ENCODE measurements at regions not wholly inside any gene's neighbourhood (a gene's known extent, or its start where the extent isn't known, plus 50 kb on each side); places are given as distances from the start of the nearest gene placed in this dataset.
A peak's percentile ranks its signal among the peaks of the same experiment; 100 is the strongest.

- no peak overlapping the region for H2AFZ ChIP-seq (ENCODE audit: low read length)
- ChIA-PET CTCF (ENCODE audit: partially characterized antibody) (interaction anchor here (0.7 to 1.1 kb wide), 5 partner anchors 12 to 975 kb away, joined by 3 read pairs; no protein-coding TSS in a partner anchor), POLR2A (ENCODE audit: partially characterized antibody) (no interaction called here)
- no peak overlapping the region for H3K27ac ChIP-seq (ENCODE audit: low read depth, low read length)
- no peak overlapping the region for H2BK20ac ChIP-seq (ENCODE audit: low read length)
- WGBS, 2 experiments (ENCODE audit: extremely low coverage in 1 of 2, insufficient coverage in 1 of 2, insufficient read length in 1 of 2, insufficient replicate concordance in 2 of 2, low coverage in 1 of 2, low lambda C conversion rate in 2 of 2, missing lambda C conversion rate in 1 of 2): 84% methylated on average over 1 of the region's 1 CpG; no CpG with 5 or more reads in 1 of the 2 experiments
- H3K23me2 ChIP-seq (ENCODE audit: low read depth, low read length): no peaks in the 10 kb centered on the region
- FAIRE-seq (no peak), DNase-seq (ENCODE audit: low read depth in 1 of 2, low spot score in 2 of 2) (no peak)
- no peak overlapping the region for H4K91ac ChIP-seq (replicated peaks; ENCODE audit: insufficient read length, low read length)
- H4K8ac ChIP-seq (ENCODE audit: extremely low read depth, insufficient read depth, low read length): no peak overlapping the region
- H3K4me1 ChIP-seq (replicated peaks in 1 of 4; ENCODE audit: control insufficient read depth in 3 of 4, insufficient read depth in 4 of 4, low read length in 3 of 4): no peaks in the 10 kb centered on the region
- H3K79me1 ChIP-seq (ENCODE audit: low read depth, low read length): no peaks in the 10 kb centered on the region
- H4K5ac ChIP-seq (ENCODE audit: insufficient read length, low read depth, low read length): no peak overlapping the region
- no peaks in the 10 kb centered on the region for H3K36me3 ChIP-seq (ENCODE audit: control insufficient read depth in 2 of 4, insufficient read depth in 4 of 4, low read length in 3 of 4)
- no peaks in the 10 kb centered on the region for H3K27me3 ChIP-seq (replicated peaks in 1 of 4; ENCODE audit: control insufficient read depth in 3 of 4, extremely low read depth in 1 of 4, insufficient read depth in 3 of 4, low read length in 3 of 4)
- H3K23ac ChIP-seq (ENCODE audit: insufficient read length): no peak overlapping the region
- no peak overlapping the region for H3K56ac ChIP-seq (replicated peaks; ENCODE audit: insufficient read length, low read depth, low read length)
- no peak overlapping the region for H3K14ac ChIP-seq (ENCODE audit: insufficient read length)
- H3K18ac ChIP-seq (ENCODE audit: extremely low read depth, low read length): no peak overlapping the region
- no peak overlapping the region for H2BK12ac ChIP-seq (ENCODE audit: low read depth, low read length)
- H2BK15ac ChIP-seq (ENCODE audit: low read length): no peak overlapping the region
- no peak overlapping the region for H2BK5ac ChIP-seq (ENCODE audit: low read depth, low read length)
- no peak overlapping the region for H3K4me3 ChIP-seq (ENCODE audit: extremely low read depth in 1 of 4, insufficient read depth in 2 of 4, low read depth in 3 of 4, low read length in 4 of 4)
- H3K79me2 ChIP-seq (ENCODE audit: control insufficient read depth in 1 of 2, insufficient read depth in 2 of 2, low read length in 2 of 2): no peaks in the 10 kb centered on the region
- no peaks in the 10 kb centered on the region for H4K20me1 ChIP-seq (replicated peaks in 1 of 2; ENCODE audit: control insufficient read depth in 1 of 2, insufficient read depth in 2 of 2, low read length in 2 of 2)
- H3K9me3 ChIP-seq (ENCODE audit: insufficient read depth in 2 of 2, low read depth in 1 of 2, low read length in 1 of 2): no peaks in the 10 kb centered on the region
- no peak overlapping the region for H2BK120ac ChIP-seq (replicated peaks; ENCODE audit: low read depth, low read length)
- TF ChIP-seq JUN (IDR thresholded peaks at IDR 0.05; ENCODE audit: low read depth, low read length) (no peak), RAD21 (IDR thresholded peaks at IDR 0.05 in 1 of 2, conservative IDR thresholded peaks at IDR 0.05 in 1 of 2; ENCODE audit: low read depth in 2 of 2, low read length in 2 of 2) (peak; percentile 64 to 65)
- TF ChIP-seq, protein P1, sequence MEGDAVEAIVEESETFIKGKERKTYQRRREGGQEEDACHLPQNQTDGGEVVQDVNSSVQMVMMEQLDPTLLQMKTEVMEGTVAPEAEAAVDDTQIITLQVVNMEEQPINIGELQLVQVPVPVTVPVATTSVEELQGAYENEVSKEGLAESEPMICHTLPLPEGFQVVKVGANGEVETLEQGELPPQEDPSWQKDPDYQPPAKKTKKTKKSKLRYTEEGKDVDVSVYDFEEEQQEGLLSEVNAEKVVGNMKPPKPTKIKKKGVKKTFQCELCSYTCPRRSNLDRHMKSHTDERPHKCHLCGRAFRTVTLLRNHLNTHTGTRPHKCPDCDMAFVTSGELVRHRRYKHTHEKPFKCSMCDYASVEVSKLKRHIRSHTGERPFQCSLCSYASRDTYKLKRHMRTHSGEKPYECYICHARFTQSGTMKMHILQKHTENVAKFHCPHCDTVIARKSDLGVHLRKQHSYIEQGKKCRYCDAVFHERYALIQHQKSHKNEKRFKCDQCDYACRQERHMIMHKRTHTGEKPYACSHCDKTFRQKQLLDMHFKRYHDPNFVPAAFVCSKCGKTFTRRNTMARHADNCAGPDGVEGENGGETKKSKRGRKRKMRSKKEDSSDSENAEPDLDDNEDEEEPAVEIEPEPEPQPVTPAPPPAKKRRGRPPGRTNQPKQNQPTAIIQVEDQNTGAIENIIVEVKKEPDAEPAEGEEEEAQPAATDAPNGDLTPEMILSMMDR (IDR thresholded peaks at IDR 0.05; ENCODE audit: control extremely low read depth in 1 of 3, insufficient read depth in 1 of 3, low read depth in 1 of 3, low read length in 3 of 3): peak in 2 of 3 experiments; percentile 22 to 38; a peak in 2 of 4 replicates
- H3K4me2 ChIP-seq (ENCODE audit: insufficient read depth in 1 of 2, low read depth in 2 of 2, low read length in 2 of 2): no peak overlapping the region
- H3K9ac ChIP-seq (replicated peaks in 1 of 4; ENCODE audit: extremely low read depth in 1 of 4, low read depth in 3 of 4, low read length in 3 of 4): no peak overlapping the region
- H2AK5ac ChIP-seq (ENCODE audit: low read depth, low read length): no peak overlapping the region
- H3K4ac ChIP-seq (replicated peaks; ENCODE audit: insufficient read length, low read depth, low read length): no peak overlapping the region
Observed at GRCh38 chr3:67901681-67902080, 247.3 kb upstream of the SUCLG2 start.
